H1 (cell line): ENCODE measurements at regions not wholly inside any gene's neighbourhood (a gene's known extent, or its start where the extent isn't known, plus 50 kb on each side); places are given as distances from the start of the nearest gene placed in this dataset.

Experiments
- EGR1 ChIP-seq: IDR thresholded peaks from 2 replicates; pipeline ENCODE4 v1.6.1; 2011; ENCODE audit warnings: low read depth, low read length, borderline replicate concordance
- JUND ChIP-seq: IDR thresholded peaks from 2 replicates; pipeline ENCODE4 v1.6.1; 2011; ENCODE audit warnings: mild to moderate bottlenecking, improper control_type of control experiment, low read length
- KDM1A ChIP-seq: fragments of 200-600, 300-600 bp; sonication (generic); IDR thresholded peaks from 2 replicates; pipeline ENCODE4 v1.7.1; 2016; ENCODE audit warnings: mild to moderate bottlenecking, low read length, borderline replicate concordance
- SP4 ChIP-seq: IDR thresholded peaks from 2 replicates; pipeline ENCODE4 v1.6.1; 2012; ENCODE audit warnings: low read length, inconsistent platforms

- no peak for TF ChIP-seq EGR1
- no peak for TF ChIP-seq KDM1A
- TF ChIP-seq JUND, result no peak
- TF ChIP-seq SP4, result no peak
Observed at GRCh38 chr2:48169141-48169592, 145.3 kb upstream of the FOXN2 start (continued).
